ENCODE measurements at regions not wholly inside any gene's neighbourhood (a gene's known extent, or its start where the extent isn't known, plus 50 kb on each side); places are given as distances from the start of the nearest gene placed in this dataset.

DNA sequence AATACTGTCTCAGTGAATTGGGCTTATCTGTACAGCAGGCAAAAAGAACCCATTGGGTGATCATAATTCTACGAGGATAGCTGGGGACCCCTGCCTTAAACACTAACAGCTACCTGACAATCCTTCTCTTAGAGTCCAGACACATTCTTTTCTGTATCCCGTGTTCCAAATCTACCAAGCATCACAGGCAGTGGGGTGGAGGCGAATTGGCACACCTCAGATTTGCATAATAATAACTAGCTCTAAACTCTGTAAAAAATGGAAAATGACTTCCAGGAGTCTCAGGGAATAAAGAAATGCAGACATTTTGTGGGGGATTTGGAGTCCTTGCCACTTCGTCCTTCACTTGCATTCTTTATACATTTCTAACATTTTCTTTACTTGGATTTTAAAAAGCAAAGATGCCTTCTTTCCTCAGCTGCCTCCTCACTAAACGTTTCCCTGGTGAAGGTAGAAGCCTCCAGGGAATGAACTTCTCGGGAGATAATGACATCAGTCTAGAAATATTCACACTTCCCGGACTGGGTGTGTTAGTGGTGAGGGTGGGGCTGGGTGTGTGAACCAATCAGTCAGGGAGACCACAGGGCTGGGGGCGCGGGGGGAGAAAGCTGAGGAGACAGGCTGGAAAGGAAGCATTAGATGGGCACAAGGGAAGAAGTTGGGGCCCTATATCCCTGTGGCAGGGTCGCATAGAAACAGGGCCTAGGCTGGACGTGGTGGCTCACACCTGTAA, 59.1 kb upstream of the BOD1L2 start:
- TF ChIP-seq, protein P1, sequence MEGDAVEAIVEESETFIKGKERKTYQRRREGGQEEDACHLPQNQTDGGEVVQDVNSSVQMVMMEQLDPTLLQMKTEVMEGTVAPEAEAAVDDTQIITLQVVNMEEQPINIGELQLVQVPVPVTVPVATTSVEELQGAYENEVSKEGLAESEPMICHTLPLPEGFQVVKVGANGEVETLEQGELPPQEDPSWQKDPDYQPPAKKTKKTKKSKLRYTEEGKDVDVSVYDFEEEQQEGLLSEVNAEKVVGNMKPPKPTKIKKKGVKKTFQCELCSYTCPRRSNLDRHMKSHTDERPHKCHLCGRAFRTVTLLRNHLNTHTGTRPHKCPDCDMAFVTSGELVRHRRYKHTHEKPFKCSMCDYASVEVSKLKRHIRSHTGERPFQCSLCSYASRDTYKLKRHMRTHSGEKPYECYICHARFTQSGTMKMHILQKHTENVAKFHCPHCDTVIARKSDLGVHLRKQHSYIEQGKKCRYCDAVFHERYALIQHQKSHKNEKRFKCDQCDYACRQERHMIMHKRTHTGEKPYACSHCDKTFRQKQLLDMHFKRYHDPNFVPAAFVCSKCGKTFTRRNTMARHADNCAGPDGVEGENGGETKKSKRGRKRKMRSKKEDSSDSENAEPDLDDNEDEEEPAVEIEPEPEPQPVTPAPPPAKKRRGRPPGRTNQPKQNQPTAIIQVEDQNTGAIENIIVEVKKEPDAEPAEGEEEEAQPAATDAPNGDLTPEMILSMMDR (IDR thresholded peaks at IDR 0.05) = no peak
- no peak for TF ChIP-seq POLR2A (IDR thresholded peaks at IDR 0.05)

Measured in right lobe of liver (tissue), 4 donors.